Frontal cortex (tissue), 3 donors: ENCODE measurements at regions not wholly inside any gene's neighbourhood (a gene's known extent, or its start where the extent isn't known, plus 50 kb on each side); places are given as distances from the start of the nearest gene placed in this dataset.
"Not testable (repeated sequence)": the region's sequence is repeated elsewhere in the genome, so short reads cannot be mapped to it uniquely, and the experiment has no call there.

Experiments
- DNase-seq, 2 donors: peaks; one replicate each; pipeline ENCODE4 v3.0.0; 2012; ENCODE audit warnings: low spot score in 2 of 2
- FAIRE-seq: peaks from 2 replicates; lab custom pipeline; 2012; peaks lifted over from hg19 to GRCh38; lab: Jason Lieb, UNC
- donor health status: control.
- donor health status: control.
- donor health status: control.

GRCh38 chr6:69494595-69494994 is 302.2 kb downstream of the LMBRD1 start:
- no peak for DNase-seq
- FAIRE-seq = no peak

- FAIRE-seq = no peak
- DNase-seq = no peak
Measured at GRCh38 chr6:69489970-69490369, 306.8 kb downstream of the LMBRD1 start.

GRCh38 chr6:69487688-69488087 is 309.1 kb downstream of the LMBRD1 start:
- FAIRE-seq (no peak), DNase-seq (no peak)

GRCh38 chr6:69466979-69467570 is 329.7 kb downstream of the LMBRD1 start:
- FAIRE-seq (no peak), DNase-seq (no peak)

GRCh38 chr6:69465866-69466265 is 330.9 kb downstream of the LMBRD1 start:
- DNase-seq (no peak), FAIRE-seq (no peak)

- no peak for FAIRE-seq
- DNase-seq = peak in 1 of 2 donors; percentile 9
Measured at GRCh38 chr6:69456086-69456485, 340.7 kb downstream of the LMBRD1 start.

GRCh38 chr6:69454619-69455018 is 342.2 kb downstream of the LMBRD1 start:
- not testable (repeated sequence) for DNase-seq, FAIRE-seq

- not testable (repeated sequence) for DNase-seq, FAIRE-seq
Measured at GRCh38 chr6:69450493-69450892, 346.3 kb downstream of the LMBRD1 start.

GRCh38 chr6:69449887-69450286 is 346.9 kb downstream of the LMBRD1 start:
- FAIRE-seq = no peak
- no peak for DNase-seq
